Panc1 (cell line): ENCODE measurements at regions not wholly inside any gene's neighbourhood (a gene's known extent, or its start where the extent isn't known, plus 50 kb on each side); places are given as distances from the start of the nearest gene placed in this dataset.
A peak's percentile ranks its signal among the peaks of the same experiment; 100 is the strongest.

Experiments used
- ATAC-seq: fragments of 200-7000 bp; cut with Tn5 transposase; 2 replicates; pipeline ENCODE4 v1.9.1; 2020; ENCODE audit warnings: mild to moderate bottlenecking, moderate library complexity
- BruUV-seq: library from RNA; stranded (reverse); fragments of 400-500 nt; replicated peaks from 2 replicates; lab custom pipeline; 2021; lab: Mats Ljungman, UMichigan
- CTCF ChIA-PET: fragments of 300-600 bp; sonication (Branson Sonifier 250); formaldehyde crosslinking; loops from one replicate; lab custom pipeline; 2022; ENCODE audit warnings: antibody characterized with exemption; lab: Charles Lee
- POLR2A ChIA-PET: fragments of 300-600 bp; sonication (Branson Sonifier 250); formaldehyde crosslinking; loops from one replicate; lab custom pipeline; 2022; ENCODE audit warnings: antibody characterized with exemption; lab: Charles Lee
- DNase-seq: peaks from one replicate; pipeline ENCODE4 v3.0.0-alpha.2; 2010; ENCODE audit warnings: low read depth, low spot score
- H3K27ac ChIP-seq: 2 replicates; pipeline ENCODE4 v1.5.1; 2011; ENCODE audit warnings: mild to moderate bottlenecking, low read length, inconsistent platforms
- H3K27me3 ChIP-seq: fragments of 200-500 bp; sonication (Bioruptor generic); 2 replicates; pipeline ENCODE4 v1.6.0; 2014; ENCODE audit warnings: low read length, inconsistent platforms; ENCODE audit not compliant: control insufficient read depth, insufficient read depth
- H3K36me3 ChIP-seq: fragments of 200-500 bp; sonication (Bioruptor generic); 2 replicates; pipeline ENCODE4 v1.5.1; 2014; ENCODE audit warnings: inconsistent platforms, mild to moderate bottlenecking, low read length, moderate library complexity; ENCODE audit not compliant: control insufficient read depth, insufficient read depth
- H3K4me1 ChIP-seq: 2 replicates; pipeline ENCODE4 v1.5.1; 2011; ENCODE audit warnings: inconsistent platforms, mild to moderate bottlenecking, low read length, moderate library complexity; ENCODE audit not compliant: control insufficient read depth, insufficient read depth
- H3K4me3 ChIP-seq, 2 experiments: 2 replicates each; pipeline ENCODE4 v1.5.1; 2011 to 2012; ENCODE audit warnings: low read depth in 2 of 2, low read length in 2 of 2, mild to moderate bottlenecking in 2 of 2, inconsistent platforms in 1 of 2, moderate library complexity in 1 of 2
- H3K9me3 ChIP-seq: fragments of 200-500 bp; sonication (Bioruptor generic); 2 replicates; pipeline ENCODE4 v1.5.1; 2014; ENCODE audit warnings: low read depth, mild to moderate bottlenecking, inconsistent platforms, low read length, moderate library complexity; ENCODE audit not compliant: control insufficient read depth, insufficient read depth
- POLR2AphosphoS5 ChIP-seq: IDR thresholded peaks from 2 replicates; pipeline ENCODE4 v1.6.1; 2012; ENCODE audit warnings: mild to moderate bottlenecking, low read depth, low read length, moderate library complexity
- SIN3A ChIP-seq: IDR thresholded peaks from 2 replicates; pipeline ENCODE4 v1.6.1; 2012; ENCODE audit warnings: low read depth, mild to moderate bottlenecking, low read length, moderate library complexity, borderline replicate concordance; ENCODE audit not compliant: insufficient read depth
- TCF7L2 ChIP-seq: IDR thresholded peaks from 2 replicates; pipeline ENCODE4 v1.6.1; 2011; ENCODE audit warnings: mild to moderate bottlenecking, low read depth, low read length, inconsistent platforms
- in situ Hi-C: cut with HindIII; loops from 2 replicates; pipeline ENCODE4 v1.10.0; 2016; ENCODE audit warnings: low sequenced_read_pairs, low pct_unique_long_range_greater_than_20kb
- intact Hi-C: fragments of 100-400 bp; cut with micrococcal nuclease; formaldehyde crosslinking; loops from one replicate; pipeline ENCODE4 v1.10.0; 2022; ENCODE audit not compliant: unreplicated experiment
- TF ChIP-seq, protein P1 (sequence below): fragments of 450-650 bp; IDR thresholded peaks from 2 replicates; pipeline ENCODE4 v1.5.1; 2017; ENCODE audit warnings: mild to moderate bottlenecking
- TF ChIP-seq, protein P2 (sequence below), 2 experiments: IDR thresholded peaks; 2 replicates each; pipeline ENCODE4 v1.6.1; 2011 to 2012; ENCODE audit warnings: low read depth in 2 of 2, control low read depth in 1 of 2, low read length in 1 of 2, mild to moderate bottlenecking in 1 of 2, moderate library complexity in 1 of 2; ENCODE audit not compliant: insufficient read depth in 1 of 2

DNA sequence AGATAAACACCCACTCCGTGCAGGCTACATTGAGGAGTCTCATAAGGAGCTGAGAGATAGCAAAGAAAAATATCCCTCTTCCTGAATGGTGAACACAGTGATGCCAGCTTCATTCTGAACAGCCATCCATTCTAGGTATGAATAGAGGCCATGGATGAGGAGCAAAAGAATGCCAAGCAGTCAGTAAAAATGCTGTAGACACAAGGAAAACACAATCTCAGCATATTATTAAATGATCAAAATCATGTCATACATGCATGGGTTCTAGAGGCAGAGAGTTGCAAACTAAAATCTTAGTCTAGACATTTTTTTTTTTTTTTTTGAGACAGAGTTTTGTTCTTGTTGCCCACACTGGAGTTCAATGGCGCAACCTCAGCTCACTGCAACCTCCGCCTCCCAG, 313.0 kb downstream of the SOX9 start:
- in situ Hi-C loops (no loop called here), intact Hi-C loops (no loop called here)
- Histone ChIP-seq H3K27ac (peak overlapping the region; percentile 78), H3K36me3 (no peaks in the 10 kb centered on the region), H3K9me3 (no peaks in the 10 kb centered on the region), H3K4me1 (peaks cover 98% of the 10 kb centered on the region), H3K4me3 (no peak overlapping the region), H3K27me3 (no peaks in the 10 kb centered on the region)
- POLR2A ChIA-PET, result interaction anchor here (0.7 kb wide), 1 partner anchor 38 kb away, joined by 3 read pairs; no protein-coding TSS in a partner anchor
- ATAC-seq (no peak), DNase-seq (no peak)
- CTCF ChIA-PET, result interaction anchor here (0.7 kb wide), 1 partner anchor 88 kb away, joined by 5 read pairs; no protein-coding TSS in a partner anchor
- 0 out of 2 replicates have a peak, but pooled peaks have one; percentile 12 for TF ChIP-seq POLR2AphosphoS5
- TF ChIP-seq SIN3A, result no peak
- TF ChIP-seq, protein P1, sequence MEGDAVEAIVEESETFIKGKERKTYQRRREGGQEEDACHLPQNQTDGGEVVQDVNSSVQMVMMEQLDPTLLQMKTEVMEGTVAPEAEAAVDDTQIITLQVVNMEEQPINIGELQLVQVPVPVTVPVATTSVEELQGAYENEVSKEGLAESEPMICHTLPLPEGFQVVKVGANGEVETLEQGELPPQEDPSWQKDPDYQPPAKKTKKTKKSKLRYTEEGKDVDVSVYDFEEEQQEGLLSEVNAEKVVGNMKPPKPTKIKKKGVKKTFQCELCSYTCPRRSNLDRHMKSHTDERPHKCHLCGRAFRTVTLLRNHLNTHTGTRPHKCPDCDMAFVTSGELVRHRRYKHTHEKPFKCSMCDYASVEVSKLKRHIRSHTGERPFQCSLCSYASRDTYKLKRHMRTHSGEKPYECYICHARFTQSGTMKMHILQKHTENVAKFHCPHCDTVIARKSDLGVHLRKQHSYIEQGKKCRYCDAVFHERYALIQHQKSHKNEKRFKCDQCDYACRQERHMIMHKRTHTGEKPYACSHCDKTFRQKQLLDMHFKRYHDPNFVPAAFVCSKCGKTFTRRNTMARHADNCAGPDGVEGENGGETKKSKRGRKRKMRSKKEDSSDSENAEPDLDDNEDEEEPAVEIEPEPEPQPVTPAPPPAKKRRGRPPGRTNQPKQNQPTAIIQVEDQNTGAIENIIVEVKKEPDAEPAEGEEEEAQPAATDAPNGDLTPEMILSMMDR, result no peak
- no peak for TF ChIP-seq TCF7L2
- no TSS peak for BruUV-seq

DNA sequence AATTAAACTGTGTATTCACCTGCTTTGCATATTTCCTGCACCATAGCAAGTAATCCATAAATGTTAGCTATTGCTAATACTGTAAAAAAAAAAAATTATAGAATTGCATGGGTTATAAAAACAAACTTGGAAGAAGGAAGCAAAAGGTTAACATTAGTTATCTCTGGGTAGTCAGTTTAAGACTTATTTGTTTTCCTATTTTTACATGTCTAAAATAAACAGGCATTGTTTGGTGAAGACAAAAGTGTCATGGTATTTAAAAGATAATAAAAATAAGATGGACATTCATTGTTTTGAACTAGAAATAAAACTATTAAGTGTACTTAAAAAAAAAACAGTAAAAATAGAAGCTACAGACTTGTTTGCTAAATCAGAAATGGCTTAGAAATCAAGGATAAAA, 313.8 kb downstream of the SOX9 start:
- intact Hi-C loops, result no loop called here
- Histone ChIP-seq H3K4me3 (no peak overlapping the region), H3K4me1 (peaks cover 98% of the 10 kb centered on the region), H3K9me3 (no peaks in the 10 kb centered on the region), H3K36me3 (no peaks in the 10 kb centered on the region), H3K27ac (peak overlapping the region; percentile 34), H3K27me3 (no peaks in the 10 kb centered on the region)
- ChIA-PET POLR2A (interaction anchor here (0.5 to 0.6 kb wide), 3 partner anchors 12 to 1316 kb away, joined by 3 to 4 read pairs (median 3); no protein-coding TSS in a partner anchor), CTCF (interaction anchor here (0.6 to 0.7 kb wide), 3 partner anchors 34 to 283 kb away, joined by 3 read pairs; no protein-coding TSS in a partner anchor)
- ATAC-seq, result no peak
- TF ChIP-seq SIN3A (no peak), POLR2AphosphoS5 (no peak), TCF7L2 (no peak)
- TF ChIP-seq, protein P1, result no peak
- TF ChIP-seq, protein P2, sequence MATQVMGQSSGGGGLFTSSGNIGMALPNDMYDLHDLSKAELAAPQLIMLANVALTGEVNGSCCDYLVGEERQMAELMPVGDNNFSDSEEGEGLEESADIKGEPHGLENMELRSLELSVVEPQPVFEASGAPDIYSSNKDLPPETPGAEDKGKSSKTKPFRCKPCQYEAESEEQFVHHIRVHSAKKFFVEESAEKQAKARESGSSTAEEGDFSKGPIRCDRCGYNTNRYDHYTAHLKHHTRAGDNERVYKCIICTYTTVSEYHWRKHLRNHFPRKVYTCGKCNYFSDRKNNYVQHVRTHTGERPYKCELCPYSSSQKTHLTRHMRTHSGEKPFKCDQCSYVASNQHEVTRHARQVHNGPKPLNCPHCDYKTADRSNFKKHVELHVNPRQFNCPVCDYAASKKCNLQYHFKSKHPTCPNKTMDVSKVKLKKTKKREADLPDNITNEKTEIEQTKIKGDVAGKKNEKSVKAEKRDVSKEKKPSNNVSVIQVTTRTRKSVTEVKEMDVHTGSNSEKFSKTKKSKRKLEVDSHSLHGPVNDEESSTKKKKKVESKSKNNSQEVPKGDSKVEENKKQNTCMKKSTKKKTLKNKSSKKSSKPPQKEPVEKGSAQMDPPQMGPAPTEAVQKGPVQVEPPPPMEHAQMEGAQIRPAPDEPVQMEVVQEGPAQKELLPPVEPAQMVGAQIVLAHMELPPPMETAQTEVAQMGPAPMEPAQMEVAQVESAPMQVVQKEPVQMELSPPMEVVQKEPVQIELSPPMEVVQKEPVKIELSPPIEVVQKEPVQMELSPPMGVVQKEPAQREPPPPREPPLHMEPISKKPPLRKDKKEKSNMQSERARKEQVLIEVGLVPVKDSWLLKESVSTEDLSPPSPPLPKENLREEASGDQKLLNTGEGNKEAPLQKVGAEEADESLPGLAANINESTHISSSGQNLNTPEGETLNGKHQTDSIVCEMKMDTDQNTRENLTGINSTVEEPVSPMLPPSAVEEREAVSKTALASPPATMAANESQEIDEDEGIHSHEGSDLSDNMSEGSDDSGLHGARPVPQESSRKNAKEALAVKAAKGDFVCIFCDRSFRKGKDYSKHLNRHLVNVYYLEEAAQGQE (IDR thresholded peaks at IDR 0.05; ENCODE audit: insufficient read depth in 1 of 2, low read depth in 2 of 2, low read length in 1 of 2), result no peak
- in situ Hi-C loops, result no loop called here
- no TSS peak for BruUV-seq
- DNase-seq, result no peak
